ENCODE measurements at regions not wholly inside any gene's neighbourhood (a gene's known extent, or its start where the extent isn't known, plus 50 kb on each side); places are given as distances from the start of the nearest gene placed in this dataset.

GRCh38 chr11:28961726-28962125 is 853.5 kb downstream of the METTL15 start:
- H3K4me3 ChIP-seq (ENCODE audit: low read length in 3 of 3) = no peak overlapping the region
- H3K27me3 ChIP-seq (ENCODE audit: control insufficient read depth in 3 of 3, insufficient read depth in 3 of 3, low read length in 3 of 3) = no peaks in the 10 kb centered on the region
- H3K36me3 ChIP-seq (ENCODE audit: control insufficient read depth in 3 of 3, insufficient read depth in 3 of 3, low read length in 3 of 3) = no peaks in the 10 kb centered on the region
- H3K9me3 ChIP-seq (ENCODE audit: control insufficient read depth in 3 of 3, low read length in 3 of 3) = no peaks in the 10 kb centered on the region
- no peak overlapping the region for H3K9ac ChIP-seq (ENCODE audit: low read depth in 1 of 3, low read length in 3 of 3)
- no peak overlapping the region for H3K27ac ChIP-seq (ENCODE audit: low read depth, low read length)
- H3K4me1 ChIP-seq (ENCODE audit: control insufficient read depth in 3 of 3, insufficient read depth in 3 of 3, low read length in 3 of 3) = no peaks in the 10 kb centered on the region

DNA sequence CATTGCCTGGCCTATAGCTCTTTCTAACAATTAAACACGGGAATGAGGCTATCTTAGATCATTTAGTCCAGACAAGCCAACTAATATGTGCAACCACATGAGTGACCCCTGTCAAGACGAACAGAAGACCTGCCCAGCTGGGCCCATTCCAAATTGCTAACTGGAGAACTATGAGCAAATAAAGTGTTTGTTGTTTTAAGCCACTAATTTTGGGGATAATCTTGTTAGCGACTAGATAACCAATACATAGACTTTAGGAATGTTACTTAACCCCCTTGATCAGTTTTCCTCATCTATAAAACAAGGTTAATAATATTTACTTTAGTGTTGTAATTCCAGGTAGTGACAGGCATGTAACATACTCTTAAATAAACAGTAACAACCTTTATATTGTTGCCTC is 848.3 kb downstream of the METTL15 start:
- no peak overlapping the region for H3K4me3 ChIP-seq (ENCODE audit: low read length in 3 of 3)
- no peak overlapping the region for H3K27ac ChIP-seq (ENCODE audit: low read depth, low read length)
- H3K4me1 ChIP-seq (ENCODE audit: control insufficient read depth in 3 of 3, insufficient read depth in 3 of 3, low read length in 3 of 3) = no peaks in the 10 kb centered on the region
- H3K9ac ChIP-seq (ENCODE audit: low read depth in 1 of 3, low read length in 3 of 3) = no peak overlapping the region
- no peaks in the 10 kb centered on the region for H3K27me3 ChIP-seq (ENCODE audit: control insufficient read depth in 3 of 3, insufficient read depth in 3 of 3, low read length in 3 of 3)
- no peaks in the 10 kb centered on the region for H3K36me3 ChIP-seq (ENCODE audit: control insufficient read depth in 3 of 3, insufficient read depth in 3 of 3, low read length in 3 of 3)
- H3K9me3 ChIP-seq (ENCODE audit: control insufficient read depth in 3 of 3, low read length in 3 of 3) = no peaks in the 10 kb centered on the region

DNA sequence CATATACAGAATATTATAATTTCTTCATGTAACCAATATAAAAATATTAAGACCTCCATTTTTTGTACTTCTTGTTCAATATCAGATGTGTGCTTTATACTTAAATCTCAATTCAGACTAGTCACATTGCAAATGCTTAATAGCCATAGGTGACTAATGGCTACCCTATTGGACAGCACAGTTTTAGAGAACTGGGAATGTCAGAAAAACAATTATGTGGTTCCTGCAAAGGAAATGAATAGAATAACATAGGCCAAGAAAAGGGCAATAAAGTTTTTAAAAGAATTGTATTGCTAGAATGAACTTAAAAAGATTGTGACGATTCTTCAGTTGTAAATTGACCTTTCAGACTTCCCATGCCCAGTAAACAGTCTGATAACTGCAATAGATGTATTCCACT is 843.0 kb downstream of the METTL15 start:
- no peak overlapping the region for H3K9ac ChIP-seq (ENCODE audit: low read depth in 1 of 3, low read length in 3 of 3)
- no peak overlapping the region for H3K4me3 ChIP-seq (ENCODE audit: low read length in 3 of 3)
- H3K36me3 ChIP-seq (ENCODE audit: control insufficient read depth in 3 of 3, insufficient read depth in 3 of 3, low read length in 3 of 3) = no peaks in the 10 kb centered on the region
- no peak overlapping the region for H3K27ac ChIP-seq (ENCODE audit: low read depth, low read length)
- H3K9me3 ChIP-seq (ENCODE audit: control insufficient read depth in 3 of 3, low read length in 3 of 3) = no peaks in the 10 kb centered on the region
- no peaks in the 10 kb centered on the region for H3K4me1 ChIP-seq (ENCODE audit: control insufficient read depth in 3 of 3, insufficient read depth in 3 of 3, low read length in 3 of 3)
- no peaks in the 10 kb centered on the region for H3K27me3 ChIP-seq (ENCODE audit: control insufficient read depth in 3 of 3, insufficient read depth in 3 of 3, low read length in 3 of 3)

- Histone ChIP-seq H3K36me3 (ENCODE audit: control insufficient read depth in 3 of 3, insufficient read depth in 3 of 3, low read length in 3 of 3) (no peaks in the 10 kb centered on the region), H3K9me3 (ENCODE audit: control insufficient read depth in 3 of 3, low read length in 3 of 3) (no peaks in the 10 kb centered on the region), H3K4me3 (ENCODE audit: low read length in 3 of 3) (no peak overlapping the region), H3K9ac (ENCODE audit: low read depth in 1 of 3, low read length in 3 of 3) (no peak overlapping the region), H3K4me1 (ENCODE audit: control insufficient read depth in 3 of 3, insufficient read depth in 3 of 3, low read length in 3 of 3) (no peaks in the 10 kb centered on the region), H3K27ac (ENCODE audit: low read depth, low read length) (no peak overlapping the region), H3K27me3 (ENCODE audit: control insufficient read depth in 3 of 3, insufficient read depth in 3 of 3, low read length in 3 of 3) (no peaks in the 10 kb centered on the region)
Observed at GRCh38 chr11:28939381-28939780, 831.2 kb downstream of the METTL15 start.

DNA sequence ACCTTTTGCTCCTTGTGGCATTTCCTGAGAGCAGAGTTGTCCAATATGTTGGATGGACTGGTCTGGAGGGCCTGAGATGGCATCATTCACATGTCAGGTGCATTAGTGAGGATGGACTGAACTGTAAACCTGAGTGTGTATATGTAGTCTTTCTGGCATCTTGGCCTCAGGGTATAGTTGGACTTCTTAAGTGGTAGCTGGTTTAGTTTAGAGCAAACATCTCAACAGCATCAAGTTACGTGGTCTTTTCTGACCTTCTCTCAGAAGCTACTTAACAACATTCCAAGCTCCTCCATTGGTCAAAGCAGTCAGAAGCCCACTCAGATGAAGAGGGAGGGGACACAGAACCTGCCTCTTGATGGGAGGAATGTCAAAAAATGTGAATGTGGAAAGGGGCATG is 829.9 kb downstream of the METTL15 start:
- H3K4me1 ChIP-seq (ENCODE audit: control insufficient read depth in 3 of 3, insufficient read depth in 3 of 3, low read length in 3 of 3) = no peaks in the 10 kb centered on the region
- H3K9me3 ChIP-seq (ENCODE audit: control insufficient read depth in 3 of 3, low read length in 3 of 3) = no peaks in the 10 kb centered on the region
- H3K27me3 ChIP-seq (ENCODE audit: control insufficient read depth in 3 of 3, insufficient read depth in 3 of 3, low read length in 3 of 3) = no peaks in the 10 kb centered on the region
- no peak overlapping the region for H3K27ac ChIP-seq (ENCODE audit: low read depth, low read length)
- H3K36me3 ChIP-seq (ENCODE audit: control insufficient read depth in 3 of 3, insufficient read depth in 3 of 3, low read length in 3 of 3) = no peaks in the 10 kb centered on the region
- no peak overlapping the region for H3K9ac ChIP-seq (ENCODE audit: low read depth in 1 of 3, low read length in 3 of 3)
- H3K4me3 ChIP-seq (ENCODE audit: low read length in 3 of 3) = no peak overlapping the region

GRCh38 chr11:28932940-28933339 is 824.8 kb downstream of the METTL15 start:
- peaks cover 0 to 2% (median 0%) of the 10 kb centered on the region in 3 donors for H3K9me3 ChIP-seq (ENCODE audit: control insufficient read depth in 3 of 3, low read length in 3 of 3)
- no peak overlapping the region for H3K4me3 ChIP-seq (ENCODE audit: low read length in 3 of 3)
- no peaks in the 10 kb centered on the region for H3K4me1 ChIP-seq (ENCODE audit: control insufficient read depth in 3 of 3, insufficient read depth in 3 of 3, low read length in 3 of 3)
- no peaks in the 10 kb centered on the region for H3K36me3 ChIP-seq (ENCODE audit: control insufficient read depth in 3 of 3, insufficient read depth in 3 of 3, low read length in 3 of 3)
- H3K9ac ChIP-seq (ENCODE audit: low read depth in 1 of 3, low read length in 3 of 3) = no peak overlapping the region
- H3K27me3 ChIP-seq (ENCODE audit: control insufficient read depth in 3 of 3, insufficient read depth in 3 of 3, low read length in 3 of 3) = no peaks in the 10 kb centered on the region
- H3K27ac ChIP-seq (ENCODE audit: low read depth, low read length) = no peak overlapping the region

- no peak overlapping the region for H3K9ac ChIP-seq (ENCODE audit: low read depth in 1 of 3, low read length in 3 of 3)
- no peaks in the 10 kb centered on the region for H3K27me3 ChIP-seq (ENCODE audit: control insufficient read depth in 3 of 3, insufficient read depth in 3 of 3, low read length in 3 of 3)
- H3K9me3 ChIP-seq (ENCODE audit: control insufficient read depth in 3 of 3, low read length in 3 of 3) = no peaks in the 10 kb centered on the region
- H3K4me1 ChIP-seq (ENCODE audit: control insufficient read depth in 3 of 3, insufficient read depth in 3 of 3, low read length in 3 of 3) = no peaks in the 10 kb centered on the region
- H3K36me3 ChIP-seq (ENCODE audit: control insufficient read depth in 3 of 3, insufficient read depth in 3 of 3, low read length in 3 of 3) = no peaks in the 10 kb centered on the region
- H3K27ac ChIP-seq (ENCODE audit: low read depth, low read length) = no peak overlapping the region
- H3K4me3 ChIP-seq (ENCODE audit: low read length in 3 of 3) = no peak overlapping the region
Observed at GRCh38 chr11:28924004-28924403, 815.8 kb downstream of the METTL15 start.

- Histone ChIP-seq H3K27ac (ENCODE audit: low read depth, low read length) (no peak overlapping the region), H3K4me1 (ENCODE audit: control insufficient read depth in 3 of 3, insufficient read depth in 3 of 3, low read length in 3 of 3) (no peaks in the 10 kb centered on the region), H3K9me3 (ENCODE audit: control insufficient read depth in 3 of 3, low read length in 3 of 3) (no peaks in the 10 kb centered on the region), H3K27me3 (ENCODE audit: control insufficient read depth in 3 of 3, insufficient read depth in 3 of 3, low read length in 3 of 3) (no peaks in the 10 kb centered on the region), H3K36me3 (ENCODE audit: control insufficient read depth in 3 of 3, insufficient read depth in 3 of 3, low read length in 3 of 3) (no peaks in the 10 kb centered on the region), H3K4me3 (ENCODE audit: low read length in 3 of 3) (no peak overlapping the region), H3K9ac (ENCODE audit: low read depth in 1 of 3, low read length in 3 of 3) (no peak overlapping the region)
Observed at GRCh38 chr11:28922386-28922981, 814.3 kb downstream of the METTL15 start.

DNA sequence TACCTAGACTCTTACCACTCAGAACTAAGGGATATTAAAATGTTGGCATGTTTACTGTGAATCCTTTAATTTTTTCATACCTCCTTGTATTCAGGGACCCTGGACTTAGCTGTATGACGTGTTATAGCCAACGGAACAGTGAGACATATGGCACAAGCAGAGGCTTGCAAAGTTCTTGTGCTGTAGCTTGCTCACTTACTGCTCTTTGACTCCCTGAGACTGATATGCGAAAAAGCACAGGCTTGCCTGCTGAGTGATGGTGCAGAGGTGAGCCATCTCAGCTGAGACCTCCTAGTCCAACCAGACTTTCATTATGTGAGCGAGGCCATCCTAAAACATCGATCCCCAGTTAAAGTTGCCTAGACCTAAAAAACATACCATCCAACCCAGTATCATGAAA is 811.0 kb downstream of the METTL15 start:
- Histone ChIP-seq H3K4me3 (ENCODE audit: low read length in 3 of 3) (no peak overlapping the region), H3K4me1 (ENCODE audit: control insufficient read depth in 3 of 3, insufficient read depth in 3 of 3, low read length in 3 of 3) (no peaks in the 10 kb centered on the region), H3K9ac (ENCODE audit: low read depth in 1 of 3, low read length in 3 of 3) (no peak overlapping the region), H3K9me3 (ENCODE audit: control insufficient read depth in 3 of 3, low read length in 3 of 3) (no peaks in the 10 kb centered on the region), H3K27me3 (ENCODE audit: control insufficient read depth in 3 of 3, insufficient read depth in 3 of 3, low read length in 3 of 3) (no peaks in the 10 kb centered on the region), H3K27ac (ENCODE audit: low read depth, low read length) (no peak overlapping the region), H3K36me3 (ENCODE audit: control insufficient read depth in 3 of 3, insufficient read depth in 3 of 3, low read length in 3 of 3) (no peaks in the 10 kb centered on the region)

DNA sequence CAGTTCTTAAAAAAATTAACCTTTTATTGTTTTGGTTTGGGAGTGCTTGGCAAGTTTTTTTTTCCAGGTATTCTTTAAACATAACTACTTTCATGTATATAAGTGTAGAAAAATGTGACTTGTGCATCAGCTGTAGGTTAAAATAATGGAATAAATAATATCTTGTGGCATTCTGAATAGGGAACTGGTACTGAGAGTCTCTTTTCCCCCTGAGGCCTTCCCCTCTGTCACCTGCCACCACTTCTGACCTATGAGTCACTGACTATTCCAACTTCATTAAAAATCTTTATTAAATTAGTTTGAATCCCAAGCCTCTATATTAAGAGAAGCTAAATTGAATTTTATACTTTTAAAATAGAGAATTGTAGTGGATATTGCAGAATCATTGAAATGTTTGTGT is 805.7 kb downstream of the METTL15 start:
- H3K9me3 ChIP-seq (ENCODE audit: control insufficient read depth in 3 of 3, low read length in 3 of 3) = no peaks in the 10 kb centered on the region
- H3K9ac ChIP-seq (ENCODE audit: low read depth in 1 of 3, low read length in 3 of 3) = no peak overlapping the region
- no peaks in the 10 kb centered on the region for H3K36me3 ChIP-seq (ENCODE audit: control insufficient read depth in 3 of 3, insufficient read depth in 3 of 3, low read length in 3 of 3)
- H3K27me3 ChIP-seq (ENCODE audit: control insufficient read depth in 3 of 3, insufficient read depth in 3 of 3, low read length in 3 of 3) = no peaks in the 10 kb centered on the region
- no peaks in the 10 kb centered on the region for H3K4me1 ChIP-seq (ENCODE audit: control insufficient read depth in 3 of 3, insufficient read depth in 3 of 3, low read length in 3 of 3)
- H3K27ac ChIP-seq (ENCODE audit: low read depth, low read length) = no peak overlapping the region
- no peak overlapping the region for H3K4me3 ChIP-seq (ENCODE audit: low read length in 3 of 3)

GRCh38 chr11:28911829-28912228 is 803.6 kb downstream of the METTL15 start:
- no peak overlapping the region for H3K9ac ChIP-seq (ENCODE audit: low read depth in 1 of 3, low read length in 3 of 3)
- no peaks in the 10 kb centered on the region for H3K4me1 ChIP-seq (ENCODE audit: control insufficient read depth in 3 of 3, insufficient read depth in 3 of 3, low read length in 3 of 3)
- H3K27me3 ChIP-seq (ENCODE audit: control insufficient read depth in 3 of 3, insufficient read depth in 3 of 3, low read length in 3 of 3) = no peaks in the 10 kb centered on the region
- H3K4me3 ChIP-seq (ENCODE audit: low read length in 3 of 3) = no peak overlapping the region
- H3K9me3 ChIP-seq (ENCODE audit: control insufficient read depth in 3 of 3, low read length in 3 of 3) = no peaks in the 10 kb centered on the region
- no peaks in the 10 kb centered on the region for H3K36me3 ChIP-seq (ENCODE audit: control insufficient read depth in 3 of 3, insufficient read depth in 3 of 3, low read length in 3 of 3)
- no peak overlapping the region for H3K27ac ChIP-seq (ENCODE audit: low read depth, low read length)
